Hepatocyte (in vitro differentiated cells): ENCODE measurements at regions not wholly inside any gene's neighbourhood (a gene's known extent, or its start where the extent isn't known, plus 50 kb on each side); places are given as distances from the start of the nearest gene placed in this dataset.

Source experiments
- EZH2 ChIP-seq: fragments of 200-600 bp; sonication (generic); IDR thresholded peaks from 2 replicates; pipeline ENCODE4 v1.6.1; 2016; ENCODE audit warnings: antibody characterized with exemption, mild to moderate bottlenecking, borderline replicate concordance
- EZH2phosphoT487 ChIP-seq: fragments of 200-600 bp; sonication (generic); IDR thresholded peaks from one replicate; pipeline ENCODE4 v1.6.1; 2018; ENCODE audit warnings: antibody characterized with exemption, mild to moderate bottlenecking, low read depth, moderate library complexity; ENCODE audit not compliant: unreplicated experiment, severe bottlenecking
- TF ChIP-seq, protein P1 (sequence below): fragments of 200-600 bp; sonication (generic); IDR thresholded peaks from 2 replicates; pipeline ENCODE4 v1.5.1; 2016; ENCODE audit warnings: antibody characterized with exemption, mild to moderate bottlenecking; ENCODE audit not compliant: poor library complexity

DNA sequence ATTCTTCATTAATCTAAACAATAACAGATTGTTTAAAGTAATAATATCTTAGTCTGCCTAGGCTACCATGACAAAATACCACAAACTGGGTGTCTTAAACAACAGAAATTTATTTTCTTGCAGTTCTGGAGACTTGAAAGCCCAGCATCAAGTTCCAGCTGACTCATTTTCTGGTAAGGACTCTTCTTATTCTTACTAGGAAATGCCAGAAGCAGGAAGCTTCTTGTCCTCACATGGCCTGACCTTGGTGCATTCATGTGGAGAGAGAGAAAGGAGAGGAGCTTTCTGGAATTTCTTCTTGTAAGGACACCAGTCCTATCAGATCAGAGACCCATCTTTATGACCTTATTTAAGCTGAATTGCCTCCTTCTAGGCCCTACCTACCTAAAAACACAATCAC, 110.5 kb downstream of the ANKRD60 start:
- no peak for TF ChIP-seq EZH2
- TF ChIP-seq, protein P1, sequence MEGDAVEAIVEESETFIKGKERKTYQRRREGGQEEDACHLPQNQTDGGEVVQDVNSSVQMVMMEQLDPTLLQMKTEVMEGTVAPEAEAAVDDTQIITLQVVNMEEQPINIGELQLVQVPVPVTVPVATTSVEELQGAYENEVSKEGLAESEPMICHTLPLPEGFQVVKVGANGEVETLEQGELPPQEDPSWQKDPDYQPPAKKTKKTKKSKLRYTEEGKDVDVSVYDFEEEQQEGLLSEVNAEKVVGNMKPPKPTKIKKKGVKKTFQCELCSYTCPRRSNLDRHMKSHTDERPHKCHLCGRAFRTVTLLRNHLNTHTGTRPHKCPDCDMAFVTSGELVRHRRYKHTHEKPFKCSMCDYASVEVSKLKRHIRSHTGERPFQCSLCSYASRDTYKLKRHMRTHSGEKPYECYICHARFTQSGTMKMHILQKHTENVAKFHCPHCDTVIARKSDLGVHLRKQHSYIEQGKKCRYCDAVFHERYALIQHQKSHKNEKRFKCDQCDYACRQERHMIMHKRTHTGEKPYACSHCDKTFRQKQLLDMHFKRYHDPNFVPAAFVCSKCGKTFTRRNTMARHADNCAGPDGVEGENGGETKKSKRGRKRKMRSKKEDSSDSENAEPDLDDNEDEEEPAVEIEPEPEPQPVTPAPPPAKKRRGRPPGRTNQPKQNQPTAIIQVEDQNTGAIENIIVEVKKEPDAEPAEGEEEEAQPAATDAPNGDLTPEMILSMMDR, result no peak
- TF ChIP-seq EZH2phosphoT487, result no peak
